DOHH2 (cell line): ENCODE measurements at regions not wholly inside any gene's neighbourhood (a gene's known extent, or its start where the extent isn't known, plus 50 kb on each side); places are given as distances from the start of the nearest gene placed in this dataset.

ENCODE experiments used
- CTCF ChIP-seq: fragments of 200-600 bp; sonication (generic); IDR thresholded peaks from one replicate; pipeline ENCODE4 v1.5.1; 2014; ENCODE audit warnings: antibody characterized with exemption, mild to moderate bottlenecking, low read depth, low read length; ENCODE audit not compliant: poor library complexity, severe bottlenecking
- EZH2phosphoT487 ChIP-seq: fragments of 200-600 bp; sonication (generic); IDR thresholded peaks from 2 replicates; pipeline ENCODE4 v1.6.1; 2017; ENCODE audit warnings: borderline replicate concordance, mild to moderate bottlenecking, antibody characterized with exemption, low read length, moderate library complexity, mixed read lengths

- no peak for TF ChIP-seq CTCF
- no peak for TF ChIP-seq EZH2phosphoT487
Observed at GRCh38 chr20:41671143-41671542, 53.0 kb upstream of the CHD6 start.
